ENCODE measurements at regions not wholly inside any gene's neighbourhood (a gene's known extent, or its start where the extent isn't known, plus 50 kb on each side); places are given as distances from the start of the nearest gene placed in this dataset.

GRCh38 chr1:157189096-157189495 lies 50.9 kb upstream of the ETV3 start:
- intact Hi-C loops (cut with DNase I), result no loop called here
- Histone ChIP-seq H3K36me3 (no peaks in the 10 kb centered on the region), H3K9me3 (no peaks in the 10 kb centered on the region), H3K27me3 (peaks cover 4 to 24% of the 10 kb centered on the region in 2 donors), H3K27ac (no peak overlapping the region), H3K4me3 (no peak overlapping the region), H3K4me1 (no peaks in the 10 kb centered on the region)
- ATAC-seq, result no peak
- DNase-seq, result no peak
- TF ChIP-seq CTCF (IDR thresholded peaks at IDR 0.05), result no peak
